ENCODE measurements at regions not wholly inside any gene's neighbourhood (a gene's known extent, or its start where the extent isn't known, plus 50 kb on each side); places are given as distances from the start of the nearest gene placed in this dataset.

DNA sequence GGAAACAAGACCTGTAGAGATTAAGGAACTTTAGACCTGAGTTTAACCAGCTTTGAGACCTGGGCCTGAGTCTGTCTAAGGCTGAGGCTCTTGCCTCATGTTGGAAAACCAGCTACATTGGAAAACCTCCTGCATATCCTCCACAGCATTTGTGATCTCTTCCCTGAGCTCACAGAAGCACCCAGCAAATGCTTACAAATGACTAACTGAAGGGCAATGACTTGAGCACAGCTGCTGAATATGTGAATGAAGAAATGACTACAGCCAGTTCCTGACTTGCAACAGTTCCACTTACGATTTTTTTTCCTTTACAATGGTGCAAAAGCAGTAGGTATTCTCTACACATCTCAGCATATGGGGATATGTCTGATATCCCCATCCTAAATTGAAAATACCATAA, 112.4 kb upstream of the RREB1 start:
- TF ChIP-seq POLR2A (IDR thresholded peaks at IDR 0.05), result no peak
- TF ChIP-seq, protein P1, sequence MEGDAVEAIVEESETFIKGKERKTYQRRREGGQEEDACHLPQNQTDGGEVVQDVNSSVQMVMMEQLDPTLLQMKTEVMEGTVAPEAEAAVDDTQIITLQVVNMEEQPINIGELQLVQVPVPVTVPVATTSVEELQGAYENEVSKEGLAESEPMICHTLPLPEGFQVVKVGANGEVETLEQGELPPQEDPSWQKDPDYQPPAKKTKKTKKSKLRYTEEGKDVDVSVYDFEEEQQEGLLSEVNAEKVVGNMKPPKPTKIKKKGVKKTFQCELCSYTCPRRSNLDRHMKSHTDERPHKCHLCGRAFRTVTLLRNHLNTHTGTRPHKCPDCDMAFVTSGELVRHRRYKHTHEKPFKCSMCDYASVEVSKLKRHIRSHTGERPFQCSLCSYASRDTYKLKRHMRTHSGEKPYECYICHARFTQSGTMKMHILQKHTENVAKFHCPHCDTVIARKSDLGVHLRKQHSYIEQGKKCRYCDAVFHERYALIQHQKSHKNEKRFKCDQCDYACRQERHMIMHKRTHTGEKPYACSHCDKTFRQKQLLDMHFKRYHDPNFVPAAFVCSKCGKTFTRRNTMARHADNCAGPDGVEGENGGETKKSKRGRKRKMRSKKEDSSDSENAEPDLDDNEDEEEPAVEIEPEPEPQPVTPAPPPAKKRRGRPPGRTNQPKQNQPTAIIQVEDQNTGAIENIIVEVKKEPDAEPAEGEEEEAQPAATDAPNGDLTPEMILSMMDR (IDR thresholded peaks at IDR 0.05), result no peak

All from body of pancreas (tissue), 4 donors.